Fibroblast of lung (primary cell): ENCODE measurements at regions not wholly inside any gene's neighbourhood (a gene's known extent, or its start where the extent isn't known, plus 50 kb on each side); places are given as distances from the start of the nearest gene placed in this dataset.

Experiments used
- EZH2 ChIP-seq: IDR thresholded peaks from 2 replicates; pipeline ENCODE4 v1.5.1; 2012; ENCODE audit warnings: low read length, control low read depth, mild to moderate bottlenecking; ENCODE audit errors: missing control alignments
- TF ChIP-seq, protein P1 (sequence below), 2 donors: IDR thresholded peaks in 1 of 2; conservative IDR thresholded peaks in 1 of 2; 1 replicate in 1 of 2; 2 replicates in 1 of 2; pipeline ENCODE4 v1.5.1; 2011 to 2012; ENCODE audit warnings: low read length in 2 of 2, control low read depth in 1 of 2, inconsistent platforms in 1 of 2, low read depth in 1 of 2, mild to moderate bottlenecking in 1 of 2

DNA sequence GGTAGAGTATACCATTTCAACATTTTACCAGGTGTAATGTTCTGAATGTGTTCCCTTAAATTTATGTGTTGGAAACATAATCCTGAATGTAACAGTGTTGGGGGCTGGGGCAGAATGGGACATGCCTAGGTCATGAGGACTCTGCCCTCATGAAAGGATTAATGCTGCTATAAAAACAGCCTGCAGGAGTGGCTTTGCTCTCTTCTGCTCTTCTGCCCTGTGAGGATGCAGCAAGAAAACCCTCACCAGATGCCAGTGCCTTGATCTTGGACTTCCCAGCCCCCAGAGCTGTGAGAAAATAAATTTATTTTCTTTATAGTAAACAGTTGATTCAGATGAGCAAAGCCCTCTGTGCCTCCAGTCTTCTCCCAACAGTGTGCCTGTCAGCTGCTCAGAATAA lies 326.0 kb upstream of the ONECUT1 start:
- TF ChIP-seq, protein P1, sequence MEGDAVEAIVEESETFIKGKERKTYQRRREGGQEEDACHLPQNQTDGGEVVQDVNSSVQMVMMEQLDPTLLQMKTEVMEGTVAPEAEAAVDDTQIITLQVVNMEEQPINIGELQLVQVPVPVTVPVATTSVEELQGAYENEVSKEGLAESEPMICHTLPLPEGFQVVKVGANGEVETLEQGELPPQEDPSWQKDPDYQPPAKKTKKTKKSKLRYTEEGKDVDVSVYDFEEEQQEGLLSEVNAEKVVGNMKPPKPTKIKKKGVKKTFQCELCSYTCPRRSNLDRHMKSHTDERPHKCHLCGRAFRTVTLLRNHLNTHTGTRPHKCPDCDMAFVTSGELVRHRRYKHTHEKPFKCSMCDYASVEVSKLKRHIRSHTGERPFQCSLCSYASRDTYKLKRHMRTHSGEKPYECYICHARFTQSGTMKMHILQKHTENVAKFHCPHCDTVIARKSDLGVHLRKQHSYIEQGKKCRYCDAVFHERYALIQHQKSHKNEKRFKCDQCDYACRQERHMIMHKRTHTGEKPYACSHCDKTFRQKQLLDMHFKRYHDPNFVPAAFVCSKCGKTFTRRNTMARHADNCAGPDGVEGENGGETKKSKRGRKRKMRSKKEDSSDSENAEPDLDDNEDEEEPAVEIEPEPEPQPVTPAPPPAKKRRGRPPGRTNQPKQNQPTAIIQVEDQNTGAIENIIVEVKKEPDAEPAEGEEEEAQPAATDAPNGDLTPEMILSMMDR (conservative IDR thresholded peaks at IDR 0.05 in 1 of 2, IDR thresholded peaks at IDR 0.05 in 1 of 2; ENCODE audit: low read depth in 1 of 2, low read length in 2 of 2), result no peak
- TF ChIP-seq EZH2, result no peak
